Amniotic stem cell (primary cell): ENCODE measurements at regions not wholly inside any gene's neighbourhood (a gene's known extent, or its start where the extent isn't known, plus 50 kb on each side); places are given as distances from the start of the nearest gene placed in this dataset.

ENCODE experiments used
- DNase-seq: peaks from one replicate; lab custom pipeline; 2025; lab: John Stamatoyannopoulos, UW

GRCh38 chr9:87818308-87818707, 64.4 kb upstream of the SPATA31E1 start:
- DNase-seq = no peak

GRCh38 chr9:87824216-87824875, 58.3 kb upstream of the SPATA31E1 start:
- no peak for DNase-seq

- DNase-seq = no peak
Measured at GRCh38 chr9:87824886-87825285, 57.8 kb upstream of the SPATA31E1 start.

- DNase-seq = no peak
Measured at GRCh38 chr9:87826331-87826730, 56.3 kb upstream of the SPATA31E1 start.

GRCh38 chr9:87827341-87827740, 55.3 kb upstream of the SPATA31E1 start:
- no peak for DNase-seq

GRCh38 chr9:87829756-87830155, 52.9 kb upstream of the SPATA31E1 start:
- no peak for DNase-seq

- DNase-seq = no peak
Measured at GRCh38 chr9:87830446-87830845, 52.2 kb upstream of the SPATA31E1 start.

- DNase-seq = no peak
Measured at GRCh38 chr9:87831159-87831558, 51.5 kb upstream of the SPATA31E1 start.
